Neuronal stem cell (in vitro differentiated cells): ENCODE measurements at regions not wholly inside any gene's neighbourhood (a gene's known extent, or its start where the extent isn't known, plus 50 kb on each side); places are given as distances from the start of the nearest gene placed in this dataset.

Experiments used
- DNase-seq: peaks from one replicate; pipeline ENCODE4 v3.0.0-alpha.2; 2013; ENCODE audit warnings: low spot score
- H2AFZ ChIP-seq: one replicate; pipeline ENCODE4 v1.6.1; 2013; ENCODE audit warnings: mild to moderate bottlenecking, low read length, inconsistent platforms
- H2AK5ac ChIP-seq: 2 replicates; pipeline ENCODE4 v1.6.1; 2013; ENCODE audit warnings: low read depth, mild to moderate bottlenecking, inconsistent platforms, low read length, moderate library complexity, mixed read lengths
- H2BK120ac ChIP-seq: 2 replicates; pipeline ENCODE4 v1.6.1; 2013; ENCODE audit warnings: low read depth, mild to moderate bottlenecking, inconsistent platforms, low read length, moderate library complexity, mixed read lengths
- H2BK12ac ChIP-seq: one replicate; pipeline ENCODE4 v1.6.1; 2013; ENCODE audit warnings: low read length, inconsistent platforms
- H2BK15ac ChIP-seq: 2 replicates; pipeline ENCODE4 v1.6.1; 2013; ENCODE audit warnings: mild to moderate bottlenecking, low read length, inconsistent platforms, mixed read lengths
- H2BK5ac ChIP-seq: one replicate; pipeline ENCODE4 v1.6.1; 2013; ENCODE audit warnings: inconsistent platforms, mild to moderate bottlenecking, low read length, moderate library complexity
- H3K14ac ChIP-seq: one replicate; pipeline ENCODE4 v1.6.1; 2013; ENCODE audit warnings: low read length, inconsistent platforms
- H3K18ac ChIP-seq: 2 replicates; pipeline ENCODE4 v1.6.1; 2013; ENCODE audit warnings: low read length, inconsistent platforms
- H3K23ac ChIP-seq: 2 replicates; pipeline ENCODE4 v1.6.1; 2013; ENCODE audit warnings: low read depth, mild to moderate bottlenecking, mixed read lengths, low read length, inconsistent platforms; ENCODE audit not compliant: poor library complexity
- H3K27ac ChIP-seq: replicated peaks from 3 replicates; pipeline ENCODE4 v1.5.1; 2013; ENCODE audit warnings: low read length, inconsistent platforms
- H3K27me3 ChIP-seq, 3 experiments: 2 replicates each; pipeline ENCODE4 v1.6.1; 2013; ENCODE audit warnings: low read length in 3 of 3, mild to moderate bottlenecking in 2 of 3, inconsistent platforms in 1 of 3, low read depth in 1 of 3, mixed read lengths in 1 of 3, moderate library complexity in 1 of 3; ENCODE audit not compliant: control insufficient read depth in 3 of 3, insufficient read depth in 3 of 3
- H3K36me3 ChIP-seq, 2 donors: replicated peaks in 1 of 2; 2 replicates each; pipeline ENCODE4 v1.6.1; 2013; ENCODE audit warnings: low read length in 2 of 2; ENCODE audit not compliant: control insufficient read depth in 2 of 2, insufficient read depth in 2 of 2
- H3K4ac ChIP-seq: 2 replicates; pipeline ENCODE4 v1.6.1; 2013; ENCODE audit warnings: inconsistent platforms, mild to moderate bottlenecking, low read length, moderate library complexity
- H3K4me1 ChIP-seq, 2 donors: 1 replicate in 1 of 2; 2 replicates in 1 of 2; pipeline ENCODE4 v1.6.1; 2013; ENCODE audit warnings: low read length in 2 of 2, low read depth in 1 of 2; ENCODE audit not compliant: control insufficient read depth in 2 of 2, insufficient read depth in 1 of 2
- H3K4me2 ChIP-seq: one replicate; pipeline ENCODE4 v1.6.1; 2013; ENCODE audit warnings: mild to moderate bottlenecking, low read length, inconsistent platforms; ENCODE audit not compliant: insufficient read depth, poor library complexity, severe bottlenecking
- H3K4me3 ChIP-seq, 2 donors: 2 replicates each; pipeline ENCODE4 v1.5.1; 2013; ENCODE audit warnings: low read length in 2 of 2, mild to moderate bottlenecking in 2 of 2, inconsistent platforms in 1 of 2, moderate library complexity in 1 of 2
- H3K79me1 ChIP-seq: one replicate; pipeline ENCODE4 v1.6.1; 2013; ENCODE audit warnings: low read depth, mild to moderate bottlenecking, inconsistent platforms, low read length, moderate library complexity
- H3K9ac ChIP-seq: one replicate; pipeline ENCODE4 v1.6.1; 2013; ENCODE audit warnings: mild to moderate bottlenecking, low read depth, low read length, inconsistent platforms; ENCODE audit not compliant: poor library complexity
- H3K9me3 ChIP-seq, 2 donors: replicated peaks in 1 of 2; 2 replicates each; pipeline versions ENCODE3 to v1.6.1; 2013; ENCODE audit warnings: low read length in 2 of 2, mild to moderate bottlenecking in 2 of 2, inconsistent platforms in 1 of 2, low read depth in 1 of 2, mixed read lengths in 1 of 2, moderate library complexity in 1 of 2; ENCODE audit not compliant: control insufficient read depth in 2 of 2, insufficient read depth in 1 of 2
- H4K8ac ChIP-seq: one replicate; pipeline ENCODE4 v1.6.1; 2013; ENCODE audit warnings: low read depth, mild to moderate bottlenecking, inconsistent platforms, low read length, moderate library complexity
- H4K91ac ChIP-seq: one replicate; pipeline ENCODE4 v1.6.1; 2013; ENCODE audit warnings: low read length, low read depth, mild to moderate bottlenecking, inconsistent platforms; ENCODE audit not compliant: poor library complexity
- WGBS, 2 donors: extraction: QIAGEN DNeasy Blood & Tissue Kit; methylation state at CpG; one replicate each; pipeline ENCODE4 v1.1.7; 2013; ENCODE audit warnings: missing lambda C conversion rate in 2 of 2, mixed read lengths in 1 of 2; ENCODE audit not compliant: insufficient read length in 2 of 2, insufficient replicate concordance in 1 of 2; ENCODE audit errors: extremely low coverage in 2 of 2; 5-methylcytosine and 5-hydroxymethylcytosine counted together

DNA sequence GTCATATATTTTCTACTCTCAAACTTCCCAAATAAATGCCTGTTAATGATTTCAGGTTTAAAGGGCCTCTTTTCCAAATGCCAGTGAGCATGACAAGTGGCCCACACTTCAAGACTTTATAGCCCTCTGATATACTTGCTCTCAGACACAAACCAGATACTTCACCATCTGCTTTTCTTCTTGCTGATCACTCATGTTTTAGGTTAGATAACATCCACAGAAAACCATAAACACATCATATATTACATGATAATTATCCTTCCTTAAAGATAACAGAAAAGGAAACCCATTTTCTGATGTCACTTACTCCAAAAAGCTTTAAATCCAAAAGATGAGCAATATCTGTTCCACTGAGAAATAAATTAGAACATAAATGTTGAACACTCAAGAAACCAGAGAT is 723.5 kb downstream of the LTN1 start:
- Histone ChIP-seq H3K14ac (no peak overlapping the region), H2BK12ac (no peak overlapping the region), H3K23ac (no peak overlapping the region), H4K91ac (no peak overlapping the region), H2BK5ac (no peak overlapping the region), H4K8ac (no peak overlapping the region), H2AK5ac (no peak overlapping the region), H3K9me3 (no peaks in the 10 kb centered on the region), H3K4me1 (no peaks in the 10 kb centered on the region), H3K4me3 (no peak overlapping the region), H2BK15ac (no peak overlapping the region), H2BK120ac (no peak overlapping the region), H3K27ac (no peak overlapping the region), H3K18ac (no peak overlapping the region), H3K4ac (no peak overlapping the region), H3K9ac (no peak overlapping the region), H3K4me2 (no peak overlapping the region), H3K79me1 (no peaks in the 10 kb centered on the region), H3K36me3 (no peaks in the 10 kb centered on the region), H2AFZ (no peak overlapping the region), H3K27me3 (no peaks in the 10 kb centered on the region)
- DNase-seq = no peak

DNA sequence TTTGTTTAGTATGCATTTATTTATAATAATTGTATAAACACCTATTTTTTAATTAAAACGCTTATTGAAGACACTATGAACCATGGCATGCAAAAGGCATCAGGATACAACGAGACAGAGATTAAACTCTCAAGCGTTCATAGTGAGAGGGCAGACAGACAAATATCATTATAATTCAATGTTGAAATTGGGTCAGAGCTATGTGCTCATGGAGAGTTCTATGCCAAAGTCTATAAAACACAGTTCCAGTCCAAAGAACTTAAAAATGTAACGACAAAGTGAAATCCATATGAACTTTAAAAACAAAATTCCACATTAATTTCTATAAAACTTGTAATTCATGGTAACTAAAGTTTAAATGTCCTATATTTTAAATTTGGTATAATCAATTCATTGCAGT is 724.0 kb downstream of the LTN1 start:
- Histone ChIP-seq H3K36me3 (no peaks in the 10 kb centered on the region), H2AFZ (no peak overlapping the region), H3K9ac (no peak overlapping the region), H2BK12ac (no peak overlapping the region), H3K27me3 (no peaks in the 10 kb centered on the region), H3K18ac (no peak overlapping the region), H4K8ac (no peak overlapping the region), H3K23ac (no peak overlapping the region), H3K4me3 (no peak overlapping the region), H3K4ac (no peak overlapping the region), H3K4me1 (no peaks in the 10 kb centered on the region), H4K91ac (no peak overlapping the region), H3K27ac (no peak overlapping the region), H2BK120ac (no peak overlapping the region), H2BK5ac (no peak overlapping the region), H2AK5ac (no peak overlapping the region), H3K79me1 (no peaks in the 10 kb centered on the region), H3K4me2 (no peak overlapping the region), H3K14ac (no peak overlapping the region), H2BK15ac (no peak overlapping the region), H3K9me3 (no peaks in the 10 kb centered on the region)
- no peak for DNase-seq
- no CpG with 5 or more reads among the region's 4 CpGs for WGBS, 2 donors

DNA sequence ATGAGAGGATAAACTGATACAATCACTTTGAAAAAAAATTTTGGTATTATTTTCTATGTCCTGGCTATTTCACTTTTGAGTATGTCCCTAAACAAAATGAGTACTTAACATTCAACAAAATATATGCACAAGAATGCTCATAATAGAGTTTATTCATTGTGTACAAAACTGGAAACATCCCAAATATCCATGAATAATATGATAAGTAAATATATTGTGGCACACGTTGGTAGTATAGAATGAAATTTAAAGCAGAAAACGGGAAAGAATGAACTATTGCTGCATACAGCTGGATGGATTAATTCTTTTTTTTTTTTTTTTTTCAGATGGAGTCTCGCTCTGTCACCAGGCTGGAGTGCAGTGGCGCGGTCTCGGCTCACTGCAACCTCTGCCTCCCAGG is 725.2 kb downstream of the LTN1 start:
- no peak overlapping the region for H4K91ac ChIP-seq
- H3K4me2 ChIP-seq = no peak overlapping the region
- no peaks in the 10 kb centered on the region for H3K79me1 ChIP-seq
- H2BK5ac ChIP-seq = no peak overlapping the region
- H3K23ac ChIP-seq = no peak overlapping the region
- H3K14ac ChIP-seq = no peak overlapping the region
- no peak overlapping the region for H2AFZ ChIP-seq
- no peaks in the 10 kb centered on the region for H3K9me3 ChIP-seq
- no peak overlapping the region for H3K4me3 ChIP-seq
- H2BK12ac ChIP-seq = no peak overlapping the region
- no peak for DNase-seq
- H3K27ac ChIP-seq = no peak overlapping the region
- H3K18ac ChIP-seq = no peak overlapping the region
- WGBS, 2 donors = 100% methylated on average over 2 of the region's 6 CpGs; no CpG with 5 or more reads in 1 of the 2 donors
- no peaks in the 10 kb centered on the region for H3K4me1 ChIP-seq
- H2BK15ac ChIP-seq = no peak overlapping the region
- H2BK120ac ChIP-seq = no peak overlapping the region
- no peak overlapping the region for H3K4ac ChIP-seq
- no peaks in the 10 kb centered on the region for H3K36me3 ChIP-seq
- H3K27me3 ChIP-seq = no peaks in the 10 kb centered on the region
- no peak overlapping the region for H4K8ac ChIP-seq
- no peak overlapping the region for H2AK5ac ChIP-seq
- no peak overlapping the region for H3K9ac ChIP-seq

DNA sequence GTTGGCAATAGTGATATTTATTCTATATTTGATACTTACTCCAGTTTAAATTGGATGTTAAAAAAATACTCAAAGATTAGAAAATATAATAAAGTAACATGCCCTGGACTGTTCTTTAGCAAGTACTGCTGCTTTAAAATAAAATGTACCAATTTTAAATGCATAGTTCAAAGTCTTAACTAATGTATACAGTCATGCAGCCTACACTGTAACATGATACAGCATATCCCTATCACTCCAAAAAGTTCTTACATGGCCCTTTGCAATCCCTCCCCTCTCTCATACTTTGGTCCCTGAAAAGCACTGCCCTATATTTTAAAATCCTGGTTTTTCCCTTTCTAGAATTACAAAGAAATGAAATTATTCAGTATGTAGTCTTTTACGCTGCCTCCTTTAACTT is 726.6 kb downstream of the LTN1 start:
- Histone ChIP-seq H3K4me1 (no peaks in the 10 kb centered on the region), H3K4ac (no peak overlapping the region), H3K27me3 (no peaks in the 10 kb centered on the region), H2BK15ac (no peak overlapping the region), H2BK5ac (no peak overlapping the region), H3K14ac (no peak overlapping the region), H2AK5ac (no peak overlapping the region), H3K9me3 (no peaks in the 10 kb centered on the region), H2AFZ (no peak overlapping the region), H3K27ac (no peak overlapping the region), H3K4me3 (no peak overlapping the region), H3K4me2 (no peak overlapping the region), H3K18ac (no peak overlapping the region), H4K91ac (no peak overlapping the region), H3K23ac (no peak overlapping the region), H4K8ac (no peak overlapping the region), H3K9ac (no peak overlapping the region), H3K79me1 (no peaks in the 10 kb centered on the region), H2BK120ac (no peak overlapping the region), H2BK12ac (no peak overlapping the region), H3K36me3 (no peaks in the 10 kb centered on the region)
- no peak for DNase-seq
- no CpG with 5 or more reads among the region's 1 CpG for WGBS, 2 donors
